GM12865 (cell line): ENCODE measurements at regions not wholly inside any gene's neighbourhood (a gene's known extent, or its start where the extent isn't known, plus 50 kb on each side); places are given as distances from the start of the nearest gene placed in this dataset.
"Not testable (repeated sequence)": the region's sequence is repeated elsewhere in the genome, so short reads cannot be mapped to it uniquely, and the experiment has no call there.

ENCODE experiments used
- DNase-seq: peaks from one replicate; pipeline ENCODE4 v3.0.0; 2010; ENCODE audit warnings: low read depth
- H3K4me3 ChIP-seq: 2 replicates; pipeline ENCODE4 v1.5.1; 2011; ENCODE audit warnings: mild to moderate bottlenecking, low read depth, low read length, control low read depth
- CTCF ChIP-seq: IDR thresholded peaks from 2 replicates; pipeline ENCODE4 v1.5.1; 2011; ENCODE audit warnings: low read length, control low read depth, low read depth, inconsistent platforms; ENCODE audit not compliant: insufficient read depth; ENCODE audit errors: missing control alignments

GRCh38 chr7:89849052-89849451, 305.2 kb upstream of the STEAP1 start:
- no peak for DNase-seq
- TF ChIP-seq CTCF, result no peak
- H3K4me3 ChIP-seq, result no peak overlapping the region

GRCh38 chr7:89857053-89857452, 297.2 kb upstream of the STEAP1 start:
- H3K4me3 ChIP-seq, DNase-seq: not testable (repeated sequence)

GRCh38 chr7:89857767-89858166, 296.5 kb upstream of the STEAP1 start:
- no peak overlapping the region for H3K4me3 ChIP-seq
- TF ChIP-seq CTCF, result no peak
- no peak for DNase-seq

- DNase-seq, result no peak
- no peak for TF ChIP-seq CTCF
- H3K4me3 ChIP-seq, result no peak overlapping the region
These were observed 266.8 kb upstream of the STEAP1 start for GRCh38 chr7:89887489-89887888.

- H3K4me3 ChIP-seq, result no peak overlapping the region
- no peak for DNase-seq
- no peak for TF ChIP-seq CTCF
These were observed 245.5 kb upstream of the STEAP1 start for GRCh38 chr7:89908736-89909135.

GRCh38 chr7:89914711-89915110, 239.6 kb upstream of the STEAP1 start:
- no peak for TF ChIP-seq CTCF
- no peak for DNase-seq
- H3K4me3 ChIP-seq, result no peak overlapping the region

- no peak overlapping the region for H3K4me3 ChIP-seq
- DNase-seq, result no peak
- TF ChIP-seq CTCF, result no peak
These were observed 228.1 kb upstream of the STEAP1 start for GRCh38 chr7:89926194-89926593.

GRCh38 chr7:89926701-89927100, 227.6 kb upstream of the STEAP1 start:
- no peak overlapping the region for H3K4me3 ChIP-seq
- DNase-seq, result no peak
- TF ChIP-seq CTCF, result no peak
